Stomach smooth muscle (tissue), 2 donors: ENCODE measurements at regions not wholly inside any gene's neighbourhood (a gene's known extent, or its start where the extent isn't known, plus 50 kb on each side); places are given as distances from the start of the nearest gene placed in this dataset.

Experiments used
- H3K27ac ChIP-seq: one replicate; pipeline ENCODE4 v1.7.0; 2013; ENCODE audit warnings: mild to moderate bottlenecking, low read length, inconsistent platforms
- H3K27me3 ChIP-seq, 2 donors: one replicate each; pipeline ENCODE4 v1.7.0; 2013; ENCODE audit warnings: low read length in 2 of 2; ENCODE audit not compliant: insufficient read depth in 2 of 2, control insufficient read depth in 1 of 2
- H3K36me3 ChIP-seq, 2 donors: one replicate each; pipeline ENCODE4 v1.7.0; 2013; ENCODE audit warnings: low read length in 2 of 2; ENCODE audit not compliant: control insufficient read depth in 2 of 2, insufficient read depth in 2 of 2
- H3K4me1 ChIP-seq: one replicate; pipeline ENCODE4 v1.7.0; 2013; ENCODE audit warnings: low read length; ENCODE audit not compliant: control insufficient read depth, insufficient read depth
- H3K4me3 ChIP-seq, 2 donors: one replicate each; pipeline ENCODE4 v1.7.0; 2013; ENCODE audit warnings: low read length in 2 of 2
- H3K9ac ChIP-seq, 2 donors: one replicate each; pipeline ENCODE4 v1.7.0; 2013; ENCODE audit warnings: low read length in 2 of 2, mild to moderate bottlenecking in 1 of 2
- H3K9me3 ChIP-seq, 2 donors: one replicate each; pipeline ENCODE4 v1.7.0; 2013; ENCODE audit warnings: low read length in 2 of 2; ENCODE audit not compliant: control insufficient read depth in 2 of 2
- donor health status: healthy.
- donor health status: Pancreatic carcinoma.

GRCh38 chr20:60857708-60858107, 394.4 kb upstream of the CDH4 start:
- H3K4me3 ChIP-seq: no peak overlapping the region
- no peaks in the 10 kb centered on the region for H3K36me3 ChIP-seq
- no peaks in the 10 kb centered on the region for H3K4me1 ChIP-seq
- no peak overlapping the region for H3K27ac ChIP-seq
- H3K9ac ChIP-seq: no peak overlapping the region
- peaks cover 0 to 3% of the 10 kb centered on the region in 2 donors for H3K27me3 ChIP-seq
- peaks cover 7 to 10% of the 10 kb centered on the region in 2 donors for H3K9me3 ChIP-seq

GRCh38 chr20:60862601-60863000, 389.5 kb upstream of the CDH4 start:
- Histone ChIP-seq H3K27ac (no peak overlapping the region), H3K4me3 (no peak overlapping the region), H3K27me3 (no peaks in the 10 kb centered on the region), H3K36me3 (no peaks in the 10 kb centered on the region), H3K9me3 (peaks cover 0 to 7% of the 10 kb centered on the region in 2 donors), H3K9ac (no peak overlapping the region), H3K4me1 (no peaks in the 10 kb centered on the region)

- no peak overlapping the region for H3K9ac ChIP-seq
- no peak overlapping the region for H3K27ac ChIP-seq
- peaks cover 0 to 5% of the 10 kb centered on the region in 2 donors for H3K9me3 ChIP-seq
- no peaks in the 10 kb centered on the region for H3K36me3 ChIP-seq
- H3K4me3 ChIP-seq: no peak overlapping the region
- no peaks in the 10 kb centered on the region for H3K27me3 ChIP-seq
- H3K4me1 ChIP-seq: no peaks in the 10 kb centered on the region
These were observed 388.5 kb upstream of the CDH4 start for GRCh38 chr20:60863548-60863947.

DNA sequence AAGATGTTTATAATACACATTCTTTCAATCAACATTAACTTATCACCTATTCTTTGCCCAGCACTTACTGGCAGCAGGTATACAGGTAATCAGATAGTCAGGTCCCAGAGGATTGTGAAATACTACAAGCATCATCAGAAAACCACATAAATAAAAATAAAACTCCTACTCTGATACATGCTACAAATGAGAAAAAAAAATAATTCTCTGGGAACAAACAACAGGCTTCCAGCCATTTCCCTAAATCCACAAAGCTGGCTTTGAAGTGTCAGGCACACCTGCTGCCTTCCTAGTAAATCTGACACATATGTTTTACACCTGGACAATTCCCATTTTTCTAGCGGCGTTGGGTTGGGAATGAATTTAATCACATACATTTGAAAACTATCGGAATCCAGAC, 384.5 kb upstream of the CDH4 start:
- no peak overlapping the region for H3K4me3 ChIP-seq
- H3K4me1 ChIP-seq: no peaks in the 10 kb centered on the region
- H3K36me3 ChIP-seq: no peaks in the 10 kb centered on the region
- no peak overlapping the region for H3K9ac ChIP-seq
- peaks cover 0 to 3% of the 10 kb centered on the region in 2 donors for H3K27me3 ChIP-seq
- no peak overlapping the region for H3K27ac ChIP-seq
- H3K9me3 ChIP-seq: no peaks in the 10 kb centered on the region

GRCh38 chr20:60868316-60868891, 383.7 kb upstream of the CDH4 start:
- Histone ChIP-seq H3K4me1 (no peaks in the 10 kb centered on the region), H3K9me3 (no peaks in the 10 kb centered on the region), H3K27ac (no peak overlapping the region)

DNA sequence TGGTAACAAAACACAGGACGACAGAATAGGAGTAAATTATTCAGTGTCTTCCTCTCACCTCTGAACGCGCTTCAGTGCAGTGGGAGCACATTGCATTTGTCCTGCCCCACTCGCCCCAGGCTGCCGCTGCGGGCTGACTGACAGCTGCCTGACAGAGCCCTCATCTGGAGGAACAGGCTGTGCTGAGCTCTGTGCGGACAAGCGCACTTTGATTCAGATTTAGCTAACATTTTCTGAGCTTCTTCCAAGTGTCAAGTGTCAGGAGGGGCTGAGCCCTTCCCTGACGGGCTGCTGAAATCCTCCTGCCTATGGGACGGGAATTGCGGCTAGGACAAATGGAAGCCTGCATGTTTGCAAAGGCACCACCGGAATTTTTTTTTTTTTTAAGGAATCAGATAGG, 383.0 kb upstream of the CDH4 start:
- H3K4me1 ChIP-seq: no peaks in the 10 kb centered on the region
- H3K27ac ChIP-seq: no peak overlapping the region
- peaks cover 0 to 3% of the 10 kb centered on the region in 2 donors for H3K27me3 ChIP-seq
- H3K4me3 ChIP-seq: no peak overlapping the region
- no peak overlapping the region for H3K9ac ChIP-seq
- H3K9me3 ChIP-seq: no peaks in the 10 kb centered on the region
- H3K36me3 ChIP-seq: no peaks in the 10 kb centered on the region

More at GRCh38 chr20:60868316-60868891, 383.7 kb upstream of the CDH4 start:
- no peak overlapping the region for H3K4me3 ChIP-seq
- H3K9ac ChIP-seq: no peak overlapping the region
- H3K27me3 ChIP-seq: peaks cover 0 to 3% of the 10 kb centered on the region in 2 donors
- no peaks in the 10 kb centered on the region for H3K36me3 ChIP-seq

DNA sequence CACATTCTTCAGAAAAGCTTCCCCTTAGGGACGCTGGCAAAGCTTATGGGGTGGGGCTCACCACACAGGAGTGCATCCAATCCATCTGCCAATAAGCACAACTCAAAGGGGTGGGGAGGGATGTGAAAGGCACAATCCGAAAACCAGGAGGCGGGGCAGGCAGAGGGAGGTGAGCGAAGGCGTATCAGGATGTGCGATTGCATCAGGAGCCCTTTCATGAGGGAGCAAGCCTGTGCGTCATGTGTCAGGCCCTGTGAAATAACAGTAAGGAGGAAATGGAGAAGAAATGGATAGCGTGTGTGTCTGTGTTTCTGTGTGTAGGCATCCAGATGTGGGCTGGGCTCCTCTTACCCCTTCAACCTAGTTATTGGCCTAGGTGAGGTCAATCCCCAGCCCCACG, 382.4 kb upstream of the CDH4 start:
- Histone ChIP-seq H3K9ac (no peak overlapping the region), H3K9me3 (no peaks in the 10 kb centered on the region), H3K27me3 (peaks cover 0 to 3% of the 10 kb centered on the region in 2 donors), H3K4me1 (no peaks in the 10 kb centered on the region), H3K36me3 (no peaks in the 10 kb centered on the region), H3K27ac (no peak overlapping the region), H3K4me3 (no peak overlapping the region)

- H3K36me3 ChIP-seq: no peaks in the 10 kb centered on the region
- no peak overlapping the region for H3K27ac ChIP-seq
- H3K9ac ChIP-seq: no peak overlapping the region
- H3K27me3 ChIP-seq: peaks cover 0 to 3% of the 10 kb centered on the region in 2 donors
- H3K4me3 ChIP-seq: no peak overlapping the region
- H3K4me1 ChIP-seq: no peaks in the 10 kb centered on the region
- no peaks in the 10 kb centered on the region for H3K9me3 ChIP-seq
These were observed 382.0 kb upstream of the CDH4 start for GRCh38 chr20:60870040-60870439.

GRCh38 chr20:60872224-60872623, 379.8 kb upstream of the CDH4 start:
- Histone ChIP-seq H3K4me3 (no peak overlapping the region), H3K9ac (no peak overlapping the region), H3K36me3 (no peaks in the 10 kb centered on the region), H3K4me1 (no peaks in the 10 kb centered on the region), H3K9me3 (no peaks in the 10 kb centered on the region), H3K27ac (no peak overlapping the region), H3K27me3 (peaks cover 0 to 3% of the 10 kb centered on the region in 2 donors)

- Histone ChIP-seq H3K9ac (no peak overlapping the region), H3K27me3 (peaks cover 0 to 2% of the 10 kb centered on the region in 2 donors), H3K36me3 (no peaks in the 10 kb centered on the region), H3K9me3 (no peaks in the 10 kb centered on the region), H3K4me3 (no peak overlapping the region), H3K4me1 (no peaks in the 10 kb centered on the region), H3K27ac (no peak overlapping the region)
These were observed 374.8 kb upstream of the CDH4 start for GRCh38 chr20:60877071-60877857.

DNA sequence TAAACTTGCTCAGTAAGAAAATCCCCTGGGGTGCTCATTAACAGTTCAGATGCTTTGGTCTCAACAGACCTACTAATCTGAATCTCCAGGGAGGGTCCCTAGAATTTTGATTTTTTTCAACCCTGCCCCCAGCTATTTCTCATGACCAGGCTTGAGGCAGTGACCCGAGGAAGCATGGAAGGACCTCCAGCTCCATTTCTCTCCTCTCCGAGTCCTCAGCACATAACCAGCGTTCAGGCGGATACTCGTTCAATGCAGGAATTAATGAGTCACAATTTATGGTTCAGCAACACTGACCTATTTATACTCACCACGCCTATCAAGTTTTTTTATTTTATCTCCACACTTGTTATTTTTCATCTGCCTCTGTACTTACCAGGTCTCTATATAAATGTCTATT, 369.2 kb upstream of the CDH4 start:
- Histone ChIP-seq H3K27ac (no peak overlapping the region), H3K4me1 (no peaks in the 10 kb centered on the region), H3K36me3 (no peaks in the 10 kb centered on the region), H3K9ac (no peak overlapping the region), H3K9me3 (no peaks in the 10 kb centered on the region), H3K27me3 (peaks cover 0 to 2% of the 10 kb centered on the region in 2 donors), H3K4me3 (no peak overlapping the region)
